VCaP (cell line): ENCODE measurements at regions not wholly inside any gene's neighbourhood (a gene's known extent, or its start where the extent isn't known, plus 50 kb on each side); places are given as distances from the start of the nearest gene placed in this dataset.
A peak's percentile ranks its signal among the peaks of the same experiment; 100 is the strongest.

ENCODE experiments used
- H3K27ac ChIP-seq: fragments of 450-650 bp; 2 replicates; pipeline ENCODE4 v1.5.1; 2017
- TF ChIP-seq, protein P1 (sequence below): fragments of 450-650 bp; conservative IDR thresholded peaks from 2 replicates; pipeline ENCODE4 v1.5.1; 2017; ENCODE audit warnings: mild to moderate bottlenecking, moderate library complexity

GRCh38 chr4:46648088-46648744, 258.3 kb upstream of the GABRA2 start:
- H3K27ac ChIP-seq: no peak overlapping the region
- TF ChIP-seq, protein P1, sequence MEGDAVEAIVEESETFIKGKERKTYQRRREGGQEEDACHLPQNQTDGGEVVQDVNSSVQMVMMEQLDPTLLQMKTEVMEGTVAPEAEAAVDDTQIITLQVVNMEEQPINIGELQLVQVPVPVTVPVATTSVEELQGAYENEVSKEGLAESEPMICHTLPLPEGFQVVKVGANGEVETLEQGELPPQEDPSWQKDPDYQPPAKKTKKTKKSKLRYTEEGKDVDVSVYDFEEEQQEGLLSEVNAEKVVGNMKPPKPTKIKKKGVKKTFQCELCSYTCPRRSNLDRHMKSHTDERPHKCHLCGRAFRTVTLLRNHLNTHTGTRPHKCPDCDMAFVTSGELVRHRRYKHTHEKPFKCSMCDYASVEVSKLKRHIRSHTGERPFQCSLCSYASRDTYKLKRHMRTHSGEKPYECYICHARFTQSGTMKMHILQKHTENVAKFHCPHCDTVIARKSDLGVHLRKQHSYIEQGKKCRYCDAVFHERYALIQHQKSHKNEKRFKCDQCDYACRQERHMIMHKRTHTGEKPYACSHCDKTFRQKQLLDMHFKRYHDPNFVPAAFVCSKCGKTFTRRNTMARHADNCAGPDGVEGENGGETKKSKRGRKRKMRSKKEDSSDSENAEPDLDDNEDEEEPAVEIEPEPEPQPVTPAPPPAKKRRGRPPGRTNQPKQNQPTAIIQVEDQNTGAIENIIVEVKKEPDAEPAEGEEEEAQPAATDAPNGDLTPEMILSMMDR: peak; percentile 91

GRCh38 chr4:46645126-46645525, 255.2 kb upstream of the GABRA2 start:
- TF ChIP-seq, protein P1: no peak
- no peak overlapping the region for H3K27ac ChIP-seq
